SK-N-SH (cell line): ENCODE measurements at regions not wholly inside any gene's neighbourhood (a gene's known extent, or its start where the extent isn't known, plus 50 kb on each side); places are given as distances from the start of the nearest gene placed in this dataset.

ENCODE experiments used
- CTCF ChIA-PET: fragments of 300-600, 350-600 bp; formaldehyde crosslinking; extraction: SDS; loops from one replicate; lab custom pipeline; 2021; lab: Yijun Ruan, JAX
- POLR2A ChIA-PET: fragments of 350-600 bp; sonication (Branson Sonifier 250); formaldehyde crosslinking; extraction: SDS; loops from one replicate; lab custom pipeline; 2020; ENCODE audit warnings: antibody characterized with exemption, inconsistent platforms; lab: Yijun Ruan, JAX
- DNase-seq: peaks from one replicate; pipeline ENCODE4 v3.0.0; 2012
- H2AFZ ChIP-seq: fragments of 200-600 bp; sonication (generic); 2 replicates; pipeline ENCODE4 v1.8.1; 2016; ENCODE audit warnings: antibody characterized with exemption, mild to moderate bottlenecking, low read depth
- H3F3A ChIP-seq: fragments of 200-600 bp; sonication (generic); replicated peaks from 2 replicates; pipeline ENCODE3; 2016; ENCODE audit warnings: antibody characterized with exemption, mild to moderate bottlenecking; ENCODE audit not compliant: insufficient read depth
- H3K27ac ChIP-seq, 2 experiments: fragments of 200-500 bp in 1 of 2; fragments of 200-600 bp in 1 of 2; sonication (Bioruptor generic) in 1 of 2; sonication (generic), shearing (Covaris generic) in 1 of 2; 2 replicates each; pipeline versions ENCODE4 v1.5.1 to v1.6.1; 2014 to 2016; ENCODE audit warnings: low read depth in 2 of 2, inconsistent platforms in 1 of 2, low read length in 1 of 2, mild to moderate bottlenecking in 1 of 2, mixed read lengths in 1 of 2
- H3K27me3 ChIP-seq: fragments of 200-600 bp; sonication (generic), shearing (Covaris generic); 2 replicates; pipeline ENCODE4 v1.6.1; 2016; ENCODE audit warnings: mixed run types; ENCODE audit not compliant: insufficient read depth
- H3K36me3 ChIP-seq, 2 experiments: fragments of 200-500 bp in 1 of 2; fragments of 200-600 bp in 1 of 2; sonication (Bioruptor generic) in 1 of 2; sonication (generic) in 1 of 2; replicated peaks in 1 of 2; 2 replicates each; pipeline versions ENCODE3 to v1.5.1; 2014 to 2016; ENCODE audit warnings: low read length in 1 of 2, mild to moderate bottlenecking in 1 of 2; ENCODE audit not compliant: insufficient read depth in 2 of 2, control insufficient read depth in 1 of 2
- H3K4me1 ChIP-seq, 2 experiments: fragments of 200-500 bp in 1 of 2; fragments of 200-600 bp in 1 of 2; sonication (Bioruptor generic) in 1 of 2; sonication (generic), shearing (Covaris generic) in 1 of 2; 2 replicates each; pipeline versions ENCODE4 v1.5.1 to v1.6.1; 2014 to 2016; ENCODE audit warnings: low read depth in 1 of 2, low read length in 1 of 2, mixed run types in 1 of 2; ENCODE audit not compliant: insufficient read depth in 2 of 2, control insufficient read depth in 1 of 2
- H3K4me2 ChIP-seq: fragments of 200-600 bp; sonication (generic), shearing (Covaris generic); 2 replicates; pipeline ENCODE4 v1.6.1; 2017; ENCODE audit warnings: mixed run types
- H3K4me3 ChIP-seq, 2 experiments: fragments of 200-500 bp in 1 of 2; fragments of 200-600 bp in 1 of 2; sonication (Bioruptor generic) in 1 of 2; sonication (generic), shearing (Covaris generic) in 1 of 2; 2 replicates each; pipeline versions ENCODE4 v1.5.1 to v1.8.1; 2014 to 2016; ENCODE audit warnings: low read depth in 2 of 2, inconsistent platforms in 1 of 2, low read length in 1 of 2, mild to moderate bottlenecking in 1 of 2, mixed read lengths in 1 of 2, moderate library complexity in 1 of 2
- H3K79me2 ChIP-seq: fragments of 200-600 bp; sonication (generic); 2 replicates; pipeline ENCODE4 v1.8.1; 2017; ENCODE audit warnings: mild to moderate bottlenecking; ENCODE audit not compliant: insufficient read depth
- H3K9ac ChIP-seq: fragments of 200-600 bp; sonication (generic); 2 replicates; pipeline ENCODE4 v1.6.1; 2017; ENCODE audit warnings: mixed run types
- H3K9me2 ChIP-seq: fragments of 200-600 bp; sonication (generic); 2 replicates; pipeline ENCODE4 v1.6.1; 2017; ENCODE audit warnings: mixed run types
- H3K9me3 ChIP-seq: fragments of 200-600 bp; sonication (generic); 2 replicates; pipeline ENCODE4 v1.6.1; 2017; ENCODE audit warnings: mixed run types, mild to moderate bottlenecking, moderate library complexity
- H4K20me1 ChIP-seq: fragments of 200-600 bp; sonication (generic); 2 replicates; pipeline ENCODE4 v1.6.1; 2017; ENCODE audit warnings: mild to moderate bottlenecking, mixed run types; ENCODE audit not compliant: insufficient read depth
- CHD2 ChIP-seq: fragments of 150-350 bp; IDR thresholded peaks from 2 replicates; pipeline ENCODE4 v1.6.1; 2018; ENCODE audit warnings: low read length; ENCODE audit not compliant: partially characterized antibody
- ELF1 ChIP-seq: IDR thresholded peaks from 2 replicates; pipeline ENCODE4 v1.4.0; 2012
- FOXJ3 ChIP-seq: sonication (generic); formaldehyde crosslinking; IDR thresholded peaks from 2 replicates; pipeline ENCODE4 v1.5.1; 2020; ENCODE audit warnings: mild to moderate bottlenecking, missing genetic modification reagents
- MEF2A ChIP-seq: IDR thresholded peaks from 2 replicates; pipeline ENCODE4 v1.4.0; 2012; ENCODE audit warnings: low read depth, borderline replicate concordance
- MXI1 ChIP-seq: IDR thresholded peaks from 2 replicates; pipeline ENCODE4 v1.6.1; 2012; ENCODE audit warnings: mild to moderate bottlenecking, low read depth, low read length, improper control_type of control experiment
- NFIC ChIP-seq: IDR thresholded peaks from 2 replicates; pipeline ENCODE4 v1.4.0; 2012; ENCODE audit warnings: borderline replicate concordance
- RCOR1 ChIP-seq: fragments of 150-350 bp; IDR thresholded peaks from 2 replicates; pipeline ENCODE4 v1.6.1; 2017; ENCODE audit warnings: antibody characterized with exemption, low read length
- SIN3A ChIP-seq: IDR thresholded peaks from 2 replicates; pipeline ENCODE4 v1.6.1; 2012; ENCODE audit warnings: low read depth, mild to moderate bottlenecking, low read length, moderate library complexity, borderline replicate concordance
- TCF12 ChIP-seq: IDR thresholded peaks from 2 replicates; pipeline ENCODE4 v1.4.0; 2012
- USF1 ChIP-seq: IDR thresholded peaks from 2 replicates; pipeline ENCODE4 v1.4.0; 2012; ENCODE audit warnings: low read depth, borderline replicate concordance
- WGBS: methylation state at CpG from one replicate; pipeline ENCODE4 v1.1.6; 2017; ENCODE audit warnings: low lambda C conversion rate; 5-methylcytosine and 5-hydroxymethylcytosine counted together
- TF ChIP-seq, protein P1 (sequence below): fragments of 150-350 bp; IDR thresholded peaks from 2 replicates; pipeline ENCODE4 v1.6.1; 2017; ENCODE audit warnings: antibody characterized with exemption, low read length, low read depth, borderline replicate concordance

GRCh38 chr2:58720770-58721697, 479.9 kb upstream of the FANCL start:
- Histone ChIP-seq H4K20me1 (no peaks in the 10 kb centered on the region), H3K36me3 (no peaks in the 10 kb centered on the region), H3K4me1 (no peaks in the 10 kb centered on the region), H3K9me2 (no peaks in the 10 kb centered on the region), H3K9me3 (no peaks in the 10 kb centered on the region), H3K4me3 (no peak overlapping the region), H2AFZ (no peak overlapping the region), H3F3A (no peaks in the 10 kb centered on the region), H3K27ac (no peak overlapping the region), H3K79me2 (no peaks in the 10 kb centered on the region), H3K27me3 (no peaks in the 10 kb centered on the region), H3K4me2 (no peak overlapping the region), H3K9ac (no peak overlapping the region)
- TF ChIP-seq SIN3A (no peak), CHD2 (no peak), FOXJ3 (CRISPR knock-in tag) (no peak), TCF12 (no peak), MXI1 (no peak), MEF2A (no peak)
- TF ChIP-seq, protein P1, sequence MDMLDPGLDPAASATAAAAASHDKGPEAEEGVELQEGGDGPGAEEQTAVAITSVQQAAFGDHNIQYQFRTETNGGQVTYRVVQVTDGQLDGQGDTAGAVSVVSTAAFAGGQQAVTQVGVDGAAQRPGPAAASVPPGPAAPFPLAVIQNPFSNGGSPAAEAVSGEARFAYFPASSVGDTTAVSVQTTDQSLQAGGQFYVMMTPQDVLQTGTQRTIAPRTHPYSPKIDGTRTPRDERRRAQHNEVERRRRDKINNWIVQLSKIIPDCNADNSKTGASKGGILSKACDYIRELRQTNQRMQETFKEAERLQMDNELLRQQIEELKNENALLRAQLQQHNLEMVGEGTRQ = no peak
- WGBS = 32% methylated on average over 9 of the region's 9 CpGs
- DNase-seq = no peak
- ChIA-PET CTCF (interaction anchor here (1.1 to 1.2 kb wide), 2 partner anchors 11 to 12 kb away, joined by 4 read pairs; no protein-coding TSS in a partner anchor), POLR2A (no interaction called here)

GRCh38 chr2:58720033-58720769, 479.1 kb upstream of the FANCL start:
- no peak overlapping the region for H3K4me3 ChIP-seq
- H3K4me1 ChIP-seq = no peaks in the 10 kb centered on the region
- no peak overlapping the region for H3K4me2 ChIP-seq
- H3K79me2 ChIP-seq = no peaks in the 10 kb centered on the region
- no peaks in the 10 kb centered on the region for H3K9me2 ChIP-seq
- DNase-seq = no peak
- no peak overlapping the region for H3K9ac ChIP-seq
- H3K27me3 ChIP-seq = no peaks in the 10 kb centered on the region
- H4K20me1 ChIP-seq = no peaks in the 10 kb centered on the region
- CTCF ChIA-PET = interaction anchor here (1.2 kb wide), 1 partner anchor 11 kb away, joined by 4 read pairs; no protein-coding TSS in a partner anchor
- 51% methylated on average over 3 of the region's 3 CpGs for WGBS
- no peaks in the 10 kb centered on the region for H3F3A ChIP-seq
- H3K9me3 ChIP-seq = no peaks in the 10 kb centered on the region
- no peak overlapping the region for H2AFZ ChIP-seq
- no peak for TF ChIP-seq MXI1
- TF ChIP-seq, protein P1 = no peak
- TF ChIP-seq USF1 = no peak
- TF ChIP-seq SIN3A = no peak
- TF ChIP-seq ELF1 = no peak
- no peak for TF ChIP-seq NFIC
- TF ChIP-seq RCOR1 = no peak
- POLR2A ChIA-PET = no interaction called here
- no peaks in the 10 kb centered on the region for H3K36me3 ChIP-seq
- no peak overlapping the region for H3K27ac ChIP-seq
